GM12874 (cell line): ENCODE measurements at regions not wholly inside any gene's neighbourhood (a gene's known extent, or its start where the extent isn't known, plus 50 kb on each side); places are given as distances from the start of the nearest gene placed in this dataset.

ENCODE experiments used
- TF ChIP-seq, protein P1 (sequence below): IDR thresholded peaks from 2 replicates; pipeline ENCODE4 v1.5.1; 2011; ENCODE audit warnings: low read depth, mild to moderate bottlenecking, control low read depth, low read length, moderate library complexity; ENCODE audit not compliant: insufficient read depth

DNA sequence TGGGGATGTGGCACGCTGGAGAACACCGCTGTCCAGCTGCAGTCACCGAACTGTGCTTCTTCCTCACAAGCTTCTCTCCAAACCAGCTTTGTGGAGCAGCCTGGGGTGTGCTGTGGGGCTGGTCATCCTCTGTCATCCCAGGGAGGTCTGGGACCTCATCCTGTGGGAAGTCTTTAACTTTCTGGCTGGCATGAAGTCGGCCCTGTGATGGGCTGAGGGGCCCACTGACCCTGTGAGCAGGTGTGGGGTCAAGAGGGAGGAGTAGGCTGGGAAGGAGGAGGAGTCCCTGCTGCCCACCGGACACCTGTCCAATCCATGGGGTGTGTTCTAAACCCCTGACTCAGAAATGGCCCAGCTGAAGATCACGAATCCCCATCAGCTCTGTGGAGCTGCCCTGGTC is 136.2 kb upstream of the SHH start:
- TF ChIP-seq, protein P1, sequence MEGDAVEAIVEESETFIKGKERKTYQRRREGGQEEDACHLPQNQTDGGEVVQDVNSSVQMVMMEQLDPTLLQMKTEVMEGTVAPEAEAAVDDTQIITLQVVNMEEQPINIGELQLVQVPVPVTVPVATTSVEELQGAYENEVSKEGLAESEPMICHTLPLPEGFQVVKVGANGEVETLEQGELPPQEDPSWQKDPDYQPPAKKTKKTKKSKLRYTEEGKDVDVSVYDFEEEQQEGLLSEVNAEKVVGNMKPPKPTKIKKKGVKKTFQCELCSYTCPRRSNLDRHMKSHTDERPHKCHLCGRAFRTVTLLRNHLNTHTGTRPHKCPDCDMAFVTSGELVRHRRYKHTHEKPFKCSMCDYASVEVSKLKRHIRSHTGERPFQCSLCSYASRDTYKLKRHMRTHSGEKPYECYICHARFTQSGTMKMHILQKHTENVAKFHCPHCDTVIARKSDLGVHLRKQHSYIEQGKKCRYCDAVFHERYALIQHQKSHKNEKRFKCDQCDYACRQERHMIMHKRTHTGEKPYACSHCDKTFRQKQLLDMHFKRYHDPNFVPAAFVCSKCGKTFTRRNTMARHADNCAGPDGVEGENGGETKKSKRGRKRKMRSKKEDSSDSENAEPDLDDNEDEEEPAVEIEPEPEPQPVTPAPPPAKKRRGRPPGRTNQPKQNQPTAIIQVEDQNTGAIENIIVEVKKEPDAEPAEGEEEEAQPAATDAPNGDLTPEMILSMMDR, result no peak

DNA sequence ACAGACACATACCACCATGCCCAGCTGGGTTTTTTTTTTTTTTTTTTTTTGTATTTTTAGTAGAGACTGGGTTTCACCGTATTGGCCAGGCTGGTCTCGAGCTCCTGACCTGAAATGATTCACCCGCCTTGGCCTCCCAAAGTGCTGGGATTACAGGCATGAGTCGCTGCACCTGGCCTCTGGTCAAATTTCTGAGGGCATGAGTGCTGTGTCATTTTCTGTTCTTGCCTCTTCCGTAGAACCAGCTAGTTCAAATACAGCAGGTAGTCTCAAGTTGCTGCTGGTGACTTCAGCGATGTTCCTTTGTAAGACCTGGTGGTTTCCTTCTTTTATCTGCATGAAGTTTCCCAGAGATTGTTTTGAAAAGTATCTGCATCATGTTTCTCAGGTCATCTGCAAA is 134.8 kb upstream of the SHH start:
- TF ChIP-seq, protein P1, result no peak

- TF ChIP-seq, protein P1, result no peak
Observed at GRCh38 chr7:155945670-155946325, 133.5 kb upstream of the SHH start.

DNA sequence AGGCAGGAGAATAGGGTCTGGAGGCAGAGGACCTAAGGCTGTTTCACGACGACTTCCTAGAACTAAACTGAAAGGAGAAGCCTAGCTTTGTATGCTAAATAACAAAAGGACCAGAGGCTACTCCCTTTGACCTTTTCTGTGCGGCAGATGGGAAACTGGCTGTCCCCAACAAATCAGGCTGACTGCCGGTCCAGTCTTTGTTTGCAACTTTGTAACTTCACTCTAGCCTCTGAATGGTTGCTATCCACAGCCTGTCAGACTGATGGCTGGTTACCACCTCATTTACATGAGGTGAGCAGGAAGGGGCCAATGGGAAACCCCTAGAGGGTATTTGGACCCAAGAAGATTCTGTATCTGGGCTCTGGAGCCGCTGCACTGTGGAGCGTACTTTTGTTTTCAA is 132.6 kb upstream of the SHH start:
- TF ChIP-seq, protein P1, result no peak

GRCh38 chr7:155943251-155943899 is 131.1 kb upstream of the SHH start:
- TF ChIP-seq, protein P1, result no peak

- TF ChIP-seq, protein P1, result no peak
Observed at GRCh38 chr7:155942226-155942950, 130.1 kb upstream of the SHH start.

DNA sequence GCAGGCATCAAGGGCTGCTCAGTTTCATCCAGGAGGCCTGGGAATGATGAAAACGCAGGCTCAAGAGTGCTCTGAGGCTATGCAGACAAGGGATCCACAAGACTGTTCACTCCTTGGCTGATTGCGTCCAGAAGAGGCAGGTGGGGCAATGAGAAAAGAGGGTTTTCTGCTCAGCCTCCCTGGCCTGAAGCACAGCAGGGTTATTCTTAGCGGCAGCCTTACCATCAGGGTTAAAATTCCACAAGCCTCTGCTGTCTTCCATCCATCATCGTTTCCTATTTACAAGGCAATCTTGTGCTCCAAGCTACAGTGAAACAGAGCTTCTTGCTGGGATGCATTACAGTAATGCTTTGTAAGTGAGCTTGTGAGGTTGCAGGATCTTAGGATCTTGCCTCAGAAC is 129.4 kb upstream of the SHH start:
- TF ChIP-seq, protein P1, result no peak
